LNCAP (cell line): ENCODE measurements at regions not wholly inside any gene's neighbourhood (a gene's known extent, or its start where the extent isn't known, plus 50 kb on each side); places are given as distances from the start of the nearest gene placed in this dataset.

Source experiments
- CTCF ChIP-seq: fragments of 450-650 bp; IDR thresholded peaks from 2 replicates; pipeline ENCODE4 v1.5.1; 2017; ENCODE audit warnings: mild to moderate bottlenecking

- no peak for TF ChIP-seq CTCF
Measured at GRCh38 chr10:63886281-63887022, 365.3 kb downstream of the REEP3 start.

- TF ChIP-seq CTCF = no peak
Measured at GRCh38 chr10:63887023-63887589, 365.9 kb downstream of the REEP3 start.

GRCh38 chr10:63887600-63888370 is 366.6 kb downstream of the REEP3 start:
- TF ChIP-seq CTCF = no peak

- no peak for TF ChIP-seq CTCF
Measured at GRCh38 chr10:63889803-63890202, 368.6 kb downstream of the REEP3 start.

GRCh38 chr10:63896992-63897391 is 375.8 kb downstream of the REEP3 start:
- TF ChIP-seq CTCF = no peak

- no peak for TF ChIP-seq CTCF
Measured at GRCh38 chr10:63899673-63900300, 378.6 kb downstream of the REEP3 start.

- TF ChIP-seq CTCF = peak; percentile 40; the same call in 1 of the 2 replicates
Measured at GRCh38 chr10:63901228-63901627, 380.0 kb downstream of the REEP3 start.
